Activated T-cell treated with anti-CD3 and anti-CD28 coated beads for 4 hours (primary cell): ENCODE measurements at regions not wholly inside any gene's neighbourhood (a gene's known extent, or its start where the extent isn't known, plus 50 kb on each side); places are given as distances from the start of the nearest gene placed in this dataset.

ENCODE experiments used
- DNase-seq: peaks from one replicate; pipeline ENCODE4 v3.0.0-alpha.2; 2020

GRCh38 chr6:104017410-104018381 lies 842.0 kb downstream of the HACE1 start:
- no peak for DNase-seq

GRCh38 chr6:104014163-104014959 lies 845.4 kb downstream of the HACE1 start:
- DNase-seq = no peak

GRCh38 chr6:104013312-104013971 lies 846.3 kb downstream of the HACE1 start:
- no peak for DNase-seq

GRCh38 chr6:104010897-104011296 lies 848.8 kb downstream of the HACE1 start:
- DNase-seq = no peak

- DNase-seq = no peak
Measured at GRCh38 chr6:104003803-104004516, 855.8 kb downstream of the HACE1 start.

GRCh38 chr6:103995571-103995970 lies 864.1 kb downstream of the HACE1 start:
- DNase-seq = no peak

GRCh38 chr6:103983860-103984259 lies 875.9 kb downstream of the HACE1 start:
- DNase-seq = no peak

- no peak for DNase-seq
Measured at GRCh38 chr6:103983011-103983410, 876.7 kb downstream of the HACE1 start.

- no peak for DNase-seq
Measured at GRCh38 chr6:103982574-103982973, 877.1 kb downstream of the HACE1 start.

GRCh38 chr6:103979308-103979707 lies 880.4 kb downstream of the HACE1 start:
- DNase-seq = no peak

GRCh38 chr6:103937389-103937788 lies 922.3 kb downstream of the HACE1 start:
- DNase-seq = no peak

GRCh38 chr6:103925317-103925716 lies 934.4 kb downstream of the HACE1 start:
- no peak for DNase-seq

- no peak for DNase-seq
Measured at GRCh38 chr6:103910018-103910417, 949.7 kb downstream of the HACE1 start.

- DNase-seq = no peak
Measured at GRCh38 chr6:103908898-103909297, 950.8 kb downstream of the HACE1 start.

GRCh38 chr6:103895136-103895535 lies 964.6 kb downstream of the HACE1 start:
- no peak for DNase-seq

- no peak for DNase-seq
Measured at GRCh38 chr6:103893141-103893581, 966.6 kb downstream of the HACE1 start.

- no peak for DNase-seq
Measured at GRCh38 chr6:103886951-103887350, 972.8 kb downstream of the HACE1 start.

- no peak for DNase-seq
Measured at GRCh38 chr6:103885446-103885845, 974.3 kb downstream of the HACE1 start.

- DNase-seq = no peak
Measured at GRCh38 chr6:103879800-103880199, 979.9 kb downstream of the HACE1 start.

- DNase-seq = no peak
Measured at GRCh38 chr6:103875221-103875620, 984.5 kb downstream of the HACE1 start.

- no peak for DNase-seq
Measured at GRCh38 chr6:103874575-103874974, 985.1 kb downstream of the HACE1 start.

GRCh38 chr6:103872678-103873077 lies 987.0 kb downstream of the HACE1 start:
- no peak for DNase-seq

GRCh38 chr6:103872233-103872632 lies 987.5 kb downstream of the HACE1 start:
- no peak for DNase-seq
